ENCODE measurements at regions not wholly inside any gene's neighbourhood (a gene's known extent, or its start where the extent isn't known, plus 50 kb on each side); places are given as distances from the start of the nearest gene placed in this dataset.

GRCh38 chr15:81910355-81911021 is 135.3 kb downstream of the MEX3B start:
- ChIA-PET POLR2A (no interaction called here), CTCF (no interaction called here)
- H3K27ac Mint-ChIP-seq, result no peak overlapping the region
- H3K36me3 Mint-ChIP-seq, result 0 out of 2 replicates have a peak, but pooled peaks cover 4% of the 10 kb centered on the region
- peaks cover 19% of the 10 kb centered on the region for H3K4me1 Mint-ChIP-seq
- DNase-seq (ENCODE audit: low spot score) (no peak), ATAC-seq (no peak)
- H3K9me3 Mint-ChIP-seq, result no peaks in the 10 kb centered on the region
- H3K27me3 Mint-ChIP-seq (ENCODE audit: low read depth), result no peaks in the 10 kb centered on the region
- no peak overlapping the region for H3K4me3 Mint-ChIP-seq
- no peak for TF ChIP-seq NR3C1 (CRISPR knock-in tag; conservative IDR thresholded peaks at IDR 0.05; ENCODE audit: low read depth)
- TF ChIP-seq KAT7 (CRISPR knock-in tag; IDR thresholded peaks at IDR 0.05; ENCODE audit: borderline replicate concordance), result no peak
- TF ChIP-seq FOXK1 (CRISPR knock-in tag; IDR thresholded peaks at IDR 0.05), result no peak
- TF ChIP-seq GTF2I (CRISPR knock-in tag; conservative IDR thresholded peaks at IDR 0.05), result no peak
- TF ChIP-seq ZNF219 (CRISPR knock-in tag; IDR thresholded peaks at IDR 0.05; ENCODE audit: borderline replicate concordance), result no peak
- no peak for TF ChIP-seq SMAD3 (CRISPR knock-in tag; IDR thresholded peaks at IDR 0.05; ENCODE audit: borderline replicate concordance)
- no peak for TF ChIP-seq NFE2L1 (CRISPR knock-in tag; IDR thresholded peaks at IDR 0.05)
- no peak for TF ChIP-seq CBFB (CRISPR knock-in tag; IDR thresholded peaks at IDR 0.05; ENCODE audit: low read depth)
- no peak for TF ChIP-seq ERG (CRISPR knock-in tag; IDR thresholded peaks at IDR 0.05)
- no peak for TF ChIP-seq NR1H2 (CRISPR knock-in tag; IDR thresholded peaks at IDR 0.05)
- no peak for TF ChIP-seq ARID4B (CRISPR knock-in tag; IDR thresholded peaks at IDR 0.05; ENCODE audit: borderline replicate concordance)
- no peak for TF ChIP-seq ETV6 (CRISPR knock-in tag; IDR thresholded peaks at IDR 0.05)
- no peak for TF ChIP-seq ZNF396 (CRISPR knock-in tag; IDR thresholded peaks at IDR 0.05; ENCODE audit: borderline replicate concordance)
- TF ChIP-seq CDX4 (CRISPR knock-in tag; IDR thresholded peaks at IDR 0.05; ENCODE audit: borderline replicate concordance), result no peak
- no peak for TF ChIP-seq ZNF671 (CRISPR knock-in tag; IDR thresholded peaks at IDR 0.05)
- no peak for TF ChIP-seq CREM (CRISPR knock-in tag; IDR thresholded peaks at IDR 0.05)
- TF ChIP-seq SOX15 (CRISPR knock-in tag; IDR thresholded peaks at IDR 0.05), result no peak

GRCh38 chr15:81909011-81909358 is 136.8 kb downstream of the MEX3B start:
- TF ChIP-seq RORB (CRISPR knock-in tag; IDR thresholded peaks at IDR 0.05) (no peak), SP1 (CRISPR knock-in tag; conservative IDR thresholded peaks at IDR 0.05) (no peak), FOXK1 (CRISPR knock-in tag; IDR thresholded peaks at IDR 0.05) (no peak), USF2 (CRISPR knock-in tag; IDR thresholded peaks at IDR 0.05) (no peak), ZNF232 (CRISPR knock-in tag; IDR thresholded peaks at IDR 0.05) (no peak), MYBL2 (CRISPR knock-in tag; IDR thresholded peaks at IDR 0.05) (no peak), TCF7 (CRISPR knock-in tag; IDR thresholded peaks at IDR 0.05; ENCODE audit: low read depth) (no peak), KAT7 (CRISPR knock-in tag; IDR thresholded peaks at IDR 0.05; ENCODE audit: borderline replicate concordance) (no peak), ZNF512 (CRISPR knock-in tag; IDR thresholded peaks at IDR 0.05; ENCODE audit: borderline replicate concordance) (no peak), NR2C2 (CRISPR knock-in tag; IDR thresholded peaks at IDR 0.05) (no peak), ESRRA (CRISPR knock-in tag; IDR thresholded peaks at IDR 0.05; ENCODE audit: borderline replicate concordance) (no peak), ZNF138 (CRISPR knock-in tag; conservative IDR thresholded peaks at IDR 0.05) (no peak)
- ChIA-PET POLR2A (no interaction called here), CTCF (interaction anchor here (1.2 kb wide), 1 partner anchor 96 kb away, joined by 4 read pairs; no protein-coding TSS in a partner anchor)
- H3K4me3 Mint-ChIP-seq, result no peak overlapping the region
- H3K27me3 Mint-ChIP-seq (ENCODE audit: low read depth), result no peaks in the 10 kb centered on the region
- H3K27ac Mint-ChIP-seq, result no peak overlapping the region
- no peak for DNase-seq (ENCODE audit: low spot score)
- no peaks in the 10 kb centered on the region for H3K9me3 Mint-ChIP-seq
- ATAC-seq, result no peak
- H3K36me3 Mint-ChIP-seq, result 0 out of 2 replicates have a peak, but pooled peaks cover 4% of the 10 kb centered on the region
- H3K4me1 Mint-ChIP-seq, result peaks cover 19% of the 10 kb centered on the region
